Left cardiac atrium (tissue), 4 donors: ENCODE measurements at regions not wholly inside any gene's neighbourhood (a gene's known extent, or its start where the extent isn't known, plus 50 kb on each side); places are given as distances from the start of the nearest gene placed in this dataset.

Source experiments
- ATAC-seq, 2 donors: fragments of 200-7000 bp; cut with Tn5 transposase; one replicate each; pipeline ENCODE4 v1.9.1; 2020; ENCODE audit warnings: mild to moderate bottlenecking in 2 of 2, moderate library complexity in 2 of 2
- DNase-seq: peaks from one replicate; pipeline ENCODE4 v3.0.0-alpha.2; 2020
- intact Hi-C, 2 donors: fragments of 100-400 bp; cut with DNase I; formaldehyde crosslinking; loops; one replicate each; pipeline versions ENCODE4 v1.14.1 to v1.15.1; 2022 to 2023
- donor health status: DM: no; HTN: yes; CAD: no.
- donor health status: DM: no; HTN: yes; CAD: no; lungs with severe emphysema.
- donor health status: DM: yes; HTN: yes; CAD: no.
- donor health status: Dilated cardiomyopathy.

- ATAC-seq (peak; percentile 72 to 86), DNase-seq (peak; percentile 49)
- intact Hi-C loops: no loop called here
These were observed 192.2 kb downstream of the TENT4A start for GRCh38 chr5:6905423-6905822.

GRCh38 chr5:6905883-6906282, 192.7 kb downstream of the TENT4A start:
- ATAC-seq (peak; percentile 69 to 85), DNase-seq (peak; percentile 47)
- intact Hi-C loops: no loop called here

- no peak for ATAC-seq
- DNase-seq: no peak
- intact Hi-C loops: no loop called here
These were observed 194.2 kb downstream of the TENT4A start for GRCh38 chr5:6907320-6907918.

- DNase-seq (no peak), ATAC-seq (no peak)
- intact Hi-C loops: no loop called here
These were observed 196.7 kb downstream of the TENT4A start for GRCh38 chr5:6909901-6910300.

- intact Hi-C loops: no loop called here
- ATAC-seq (peak in 1 of 2 donors; percentile 59), DNase-seq (no peak)
These were observed 197.7 kb downstream of the TENT4A start for GRCh38 chr5:6910950-6911349.

DNA sequence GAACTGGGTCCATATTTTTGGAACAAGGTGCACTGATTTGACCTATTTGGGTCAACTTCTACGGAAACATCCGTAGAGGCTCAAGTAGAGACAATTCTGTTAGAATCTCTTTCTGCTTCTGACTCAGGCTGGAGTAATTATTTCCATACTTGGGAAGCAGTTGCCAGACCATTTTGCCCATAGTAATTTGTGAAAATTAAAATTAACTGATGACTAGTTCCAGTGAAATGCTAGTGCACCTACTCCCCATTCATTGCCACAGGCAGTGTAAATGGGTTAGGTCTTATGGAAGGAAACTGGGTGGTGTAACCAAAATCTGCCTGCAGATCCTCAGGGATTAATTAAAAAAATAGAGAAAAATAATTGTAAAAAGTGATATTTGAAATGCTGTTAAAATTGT, 201.1 kb downstream of the TENT4A start:
- DNase-seq (no peak), ATAC-seq (no peak)
- intact Hi-C loops: no loop called here

DNA sequence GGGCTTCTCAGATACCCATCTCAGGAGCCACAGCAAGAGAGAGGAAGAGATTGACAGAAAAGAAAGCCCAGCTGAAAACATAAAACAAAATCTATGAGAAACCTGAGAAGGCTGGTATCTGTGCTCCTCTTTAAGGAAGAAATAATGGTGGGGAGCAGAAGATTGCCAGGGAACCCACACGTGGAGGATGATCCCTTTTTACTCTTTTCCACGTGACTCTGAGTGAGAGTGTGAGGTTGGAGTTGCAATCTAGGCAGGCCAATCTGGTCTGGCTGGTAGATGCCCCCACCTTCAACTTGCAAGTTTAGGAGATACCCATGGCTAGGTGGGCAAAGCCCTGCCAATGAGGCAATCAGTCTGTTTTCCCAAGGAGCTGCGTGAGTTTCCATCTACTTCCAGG, 202.3 kb downstream of the TENT4A start:
- intact Hi-C loops: no loop called here
- no peak for DNase-seq
- no peak for ATAC-seq

- no peak for DNase-seq
- no peak for ATAC-seq
- intact Hi-C loops: no loop called here
These were observed 205.0 kb downstream of the TENT4A start for GRCh38 chr5:6918255-6918654.

- ATAC-seq: no peak
- DNase-seq: no peak
- intact Hi-C loops: no loop called here
These were observed 207.5 kb downstream of the TENT4A start for GRCh38 chr5:6920628-6921256.

DNA sequence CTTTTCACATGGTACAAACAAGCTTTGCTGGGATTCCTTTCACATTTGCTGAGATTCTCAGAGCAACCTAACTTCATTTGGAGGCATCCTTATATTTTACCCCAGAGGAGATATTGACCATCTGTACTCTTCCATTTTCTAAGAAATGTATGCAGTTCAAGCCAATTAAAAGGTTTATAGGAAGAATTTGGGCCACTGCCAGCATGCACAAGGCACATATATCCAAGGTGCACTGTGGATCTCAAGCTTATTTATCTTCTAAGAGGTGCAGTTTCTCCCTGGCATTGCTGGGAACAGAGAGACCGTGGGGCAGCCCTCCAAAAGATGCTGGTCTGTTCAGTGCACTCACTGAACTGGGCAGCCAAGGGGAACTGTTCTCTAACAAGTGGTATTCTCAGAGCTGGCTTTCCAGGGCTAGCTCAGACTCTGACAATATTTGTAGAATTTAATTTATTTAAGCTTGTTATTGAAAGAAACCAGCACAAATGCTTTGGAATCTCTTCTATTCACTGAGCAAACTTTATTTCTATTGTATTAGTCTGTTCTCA, 213.3 kb downstream of the TENT4A start:
- ATAC-seq (no peak), DNase-seq (no peak)
- intact Hi-C loops: no loop called here

- DNase-seq: no peak
- ATAC-seq: no peak
- intact Hi-C loops: no loop called here
These were observed 222.8 kb downstream of the TENT4A start for GRCh38 chr5:6936031-6936430.

GRCh38 chr5:6937677-6938076, 224.4 kb downstream of the TENT4A start:
- ATAC-seq (no peak), DNase-seq (no peak)
- intact Hi-C loops: no loop called here

GRCh38 chr5:6941631-6942030, 228.4 kb downstream of the TENT4A start:
- ATAC-seq: no peak
- intact Hi-C loops: no loop called here
- DNase-seq: no peak

DNA sequence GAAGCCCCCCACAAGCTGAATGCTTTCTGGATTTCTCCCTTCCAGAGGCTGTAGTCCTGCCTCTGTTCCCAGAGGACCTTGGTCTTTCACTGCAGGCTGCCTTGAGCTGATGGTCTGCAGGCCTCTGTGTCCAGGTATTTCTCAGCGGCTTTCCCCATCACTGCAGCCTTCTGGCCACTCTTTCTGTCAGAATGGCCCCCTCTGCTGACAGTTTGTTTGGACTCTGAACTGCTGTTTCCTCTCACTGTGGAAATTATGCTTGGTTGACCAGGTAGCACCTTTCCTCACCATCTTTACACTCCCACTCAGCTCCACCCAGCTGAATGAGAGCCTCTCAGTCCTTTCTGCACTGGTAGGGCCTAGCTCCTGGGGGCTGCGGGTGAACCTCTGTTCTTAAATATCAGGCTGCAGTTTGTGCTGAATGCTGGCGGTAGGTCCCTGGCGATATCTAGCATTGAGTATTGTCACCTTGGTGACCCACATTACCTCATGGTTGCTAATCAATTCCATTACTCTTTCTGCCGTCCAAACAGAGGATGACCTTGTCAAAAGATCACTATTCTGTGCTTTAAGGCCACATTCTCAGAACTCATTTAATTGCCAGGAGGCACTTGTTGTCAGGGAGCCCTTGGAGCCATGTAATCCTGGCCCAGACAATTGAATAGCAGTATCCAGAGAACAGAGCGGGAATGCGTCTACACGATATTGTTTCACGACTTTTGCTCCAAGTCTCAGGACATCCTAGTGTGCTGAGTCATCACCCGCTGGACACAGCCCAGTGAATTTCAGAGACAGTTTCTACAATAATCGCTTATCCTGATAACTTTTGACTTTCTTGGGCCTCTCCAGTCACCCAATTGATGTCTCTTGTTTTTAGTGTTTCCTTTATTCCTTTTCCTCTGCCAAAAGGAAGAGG, 230.2 kb downstream of the TENT4A start:
- no peak for ATAC-seq
- DNase-seq: no peak
- intact Hi-C loops: no loop called here

GRCh38 chr5:6948562-6948961, 235.3 kb downstream of the TENT4A start:
- intact Hi-C loops: no loop called here
- DNase-seq (no peak), ATAC-seq (no peak)

DNA sequence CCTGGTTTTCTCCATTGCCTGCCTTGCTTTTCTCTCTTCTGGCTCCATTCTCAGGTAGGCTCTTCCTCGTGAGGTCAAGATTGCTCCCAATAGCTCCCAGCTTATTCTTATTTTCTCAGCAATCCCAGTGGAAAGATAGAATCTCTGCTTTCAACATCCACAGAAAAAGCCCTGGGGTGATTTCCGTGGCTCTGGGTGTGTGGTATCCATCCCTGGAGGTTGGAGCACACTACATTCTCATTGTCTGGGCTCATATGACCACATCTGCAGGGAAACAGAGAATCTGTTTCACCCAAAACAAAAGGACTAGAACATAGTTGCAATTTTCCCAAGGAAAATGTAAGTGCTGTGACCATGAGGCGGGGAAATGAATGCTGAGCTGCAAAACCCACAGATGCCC, 236.0 kb downstream of the TENT4A start:
- intact Hi-C loops: no loop called here
- DNase-seq (no peak), ATAC-seq (no peak)

DNA sequence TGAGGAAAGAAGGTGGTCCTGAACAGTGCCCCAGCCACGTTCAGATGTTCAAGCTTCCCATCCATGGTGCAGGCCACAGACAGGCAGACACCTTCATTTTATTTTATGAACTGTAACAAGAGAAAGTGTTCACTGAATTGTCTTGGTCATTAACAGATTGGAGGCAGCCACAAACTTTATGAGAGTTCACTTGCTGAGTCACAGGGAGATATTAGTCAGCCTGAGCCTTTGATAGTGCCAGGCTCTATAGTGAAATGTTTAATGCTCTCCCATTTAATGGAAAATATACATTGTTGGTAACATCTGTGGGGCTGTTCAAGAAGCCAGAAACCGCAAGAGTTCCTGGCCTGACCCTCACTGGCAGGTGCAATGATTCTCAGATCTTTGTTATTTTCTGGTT, 237.0 kb downstream of the TENT4A start:
- DNase-seq: no peak
- intact Hi-C loops: no loop called here
- ATAC-seq: peak in 1 of 2 donors; percentile 32

GRCh38 chr5:6950860-6951259, 237.6 kb downstream of the TENT4A start:
- DNase-seq: no peak
- intact Hi-C loops: no loop called here
- ATAC-seq: no peak

- intact Hi-C loops: no loop called here
- DNase-seq (no peak), ATAC-seq (no peak)
These were observed 247.9 kb downstream of the TENT4A start for GRCh38 chr5:6961123-6961522.
